CD14-positive monocyte (primary cell): ENCODE measurements at regions not wholly inside any gene's neighbourhood (a gene's known extent, or its start where the extent isn't known, plus 50 kb on each side); places are given as distances from the start of the nearest gene placed in this dataset.

Source experiments
- DNase-seq, 3 donors: peaks; one replicate each; pipeline ENCODE4 v3.0.0-alpha.2; 2011 to 2022
- H2AFZ ChIP-seq: 2 replicates; pipeline ENCODE4 v1.6.0; 2012; ENCODE audit warnings: mild to moderate bottlenecking, low read depth, low read length, inconsistent platforms; ENCODE audit not compliant: insufficient read depth, poor library complexity, severe bottlenecking
- H3K27ac ChIP-seq, 2 donors: 1 replicate in 1 of 2; 2 replicates in 1 of 2; pipeline ENCODE4 v1.5.1; 2012 to 2013; ENCODE audit warnings: low read length in 2 of 2, control low read depth in 1 of 2, inconsistent platforms in 1 of 2, low read depth in 1 of 2, mild to moderate bottlenecking in 1 of 2
- H3K27me3 ChIP-seq, 2 donors: one replicate each; pipeline versions ENCODE4 v1.6.0 to v1.6.1; 2011 to 2013; ENCODE audit warnings: low read length in 2 of 2; ENCODE audit not compliant: control insufficient read depth in 2 of 2, insufficient read depth in 2 of 2
- H3K36me3 ChIP-seq, 2 donors: replicated peaks in 1 of 2; 1 replicate in 1 of 2; 2 replicates in 1 of 2; pipeline versions ENCODE4 v1.5.1 to v1.6.1; 2012 to 2013; ENCODE audit warnings: low read length in 2 of 2, control low read depth in 1 of 2, inconsistent platforms in 1 of 2, mild to moderate bottlenecking in 1 of 2; ENCODE audit not compliant: insufficient read depth in 2 of 2, control insufficient read depth in 1 of 2
- H3K4me1 ChIP-seq, 2 donors: 1 replicate in 1 of 2; 2 replicates in 1 of 2; pipeline versions ENCODE4 v1.5.1 to v1.6.1; 2012 to 2013; ENCODE audit warnings: low read length in 2 of 2, control low read depth in 1 of 2, inconsistent platforms in 1 of 2, mild to moderate bottlenecking in 1 of 2, moderate library complexity in 1 of 2; ENCODE audit not compliant: insufficient read depth in 2 of 2, control insufficient read depth in 1 of 2
- H3K4me2 ChIP-seq: replicated peaks from 2 replicates; pipeline ENCODE3; 2012; ENCODE audit warnings: low read length, moderate library complexity, mild to moderate bottlenecking; ENCODE audit not compliant: poor library complexity, severe bottlenecking; ENCODE audit errors: extremely low read depth
- H3K4me3 ChIP-seq, 3 experiments: fragments of 200-600 bp in 1 of 3; sonication (generic) in 1 of 3; replicated peaks in 1 of 3; 1 replicate in 2 of 3; 2 replicates in 1 of 3; pipeline ENCODE4 v1.5.1; 2011 to 2013; ENCODE audit warnings: low read length in 3 of 3, mild to moderate bottlenecking in 3 of 3, control low read depth in 2 of 3, low read depth in 2 of 3, inconsistent platforms in 1 of 3, moderate library complexity in 1 of 3
- H3K79me2 ChIP-seq: 2 replicates; pipeline ENCODE4 v1.6.0; 2012; ENCODE audit warnings: mild to moderate bottlenecking, control low read depth, inconsistent platforms, low read length, moderate library complexity; ENCODE audit not compliant: insufficient read depth
- H3K9ac ChIP-seq: 2 replicates; pipeline ENCODE4 v1.6.0; 2017; ENCODE audit warnings: low read length, mild to moderate bottlenecking; ENCODE audit not compliant: insufficient read depth, poor library complexity, severe bottlenecking
- H3K9me3 ChIP-seq, 2 donors: replicated peaks in 1 of 2; 1 replicate in 1 of 2; 2 replicates in 1 of 2; pipeline versions ENCODE4 v1.5.1 to v1.6.1; 2012 to 2013; ENCODE audit warnings: low read length in 2 of 2, control low read depth in 1 of 2; ENCODE audit not compliant: control insufficient read depth in 1 of 2, insufficient read depth in 1 of 2
- H4K20me1 ChIP-seq: 2 replicates; pipeline ENCODE4 v1.6.0; 2012; ENCODE audit warnings: mild to moderate bottlenecking, low read length, control low read depth, moderate library complexity; ENCODE audit not compliant: insufficient read depth
- H3K27ac Mint-ChIP-seq, 7 donors: one replicate each; pipeline ENCODE4 v1.8.0; 2020; ENCODE audit warnings: mild to moderate bottlenecking in 7 of 7, mixed read lengths in 7 of 7, moderate library complexity in 6 of 7, inconsistent platforms in 2 of 7
- H3K27me3 Mint-ChIP-seq, 3 donors: one replicate each; pipeline ENCODE4 v1.8.0; 2021 to 2022; ENCODE audit warnings: low read depth in 3 of 3, mild to moderate bottlenecking in 3 of 3, mixed read lengths in 3 of 3, moderate library complexity in 3 of 3, inconsistent platforms in 1 of 3
- H3K36me3 Mint-ChIP-seq, 2 donors: one replicate each; pipeline ENCODE4 v1.8.0; 2020; ENCODE audit warnings: mixed read lengths in 2 of 2, inconsistent platforms in 1 of 2, mild to moderate bottlenecking in 1 of 2
- H3K4me1 Mint-ChIP-seq: one replicate; pipeline ENCODE4 v1.8.0; 2020; ENCODE audit warnings: mild to moderate bottlenecking, mixed read lengths
- H3K4me3 Mint-ChIP-seq, 2 donors: one replicate each; pipeline ENCODE4 v1.8.0; 2020; ENCODE audit warnings: mild to moderate bottlenecking in 2 of 2, mixed read lengths in 2 of 2, moderate library complexity in 1 of 2
- H3K9me3 Mint-ChIP-seq, 7 donors: one replicate each; pipeline ENCODE4 v1.8.0; 2020 to 2022; ENCODE audit warnings: mixed read lengths in 7 of 7, mild to moderate bottlenecking in 6 of 7, moderate library complexity in 6 of 7, inconsistent platforms in 2 of 7
- CTCF ChIP-seq: fragments of 200-600 bp; IDR thresholded peaks from one replicate; pipeline ENCODE4 v1.8.0; 2022; ENCODE audit warnings: antibody characterized with exemption, mild to moderate bottlenecking
- WGBS: methylation state at CpG from one replicate; pipeline ENCODE4 v1.1.5; 2013; ENCODE audit warnings: missing lambda C conversion rate; ENCODE audit not compliant: insufficient coverage; 5-methylcytosine and 5-hydroxymethylcytosine counted together
- intact Hi-C, 2 donors: fragments of 100-400 bp; cut with micrococcal nuclease; formaldehyde crosslinking; loops; one replicate each; pipeline versions ENCODE4 v1.15.0 to v1.15.1; 2023

- Histone ChIP-seq H3K79me2 (no peaks in the 10 kb centered on the region), H3K27me3 (no peaks in the 10 kb centered on the region), H3K27ac (no peak overlapping the region), H3K4me3 (no peak overlapping the region), H3K9me3 (no peaks in the 10 kb centered on the region), H3K4me1 (no peaks in the 10 kb centered on the region), H2AFZ (no peak overlapping the region), H4K20me1 (no peaks in the 10 kb centered on the region), H3K9ac (no peak overlapping the region), H3K4me2 (no peak overlapping the region), H3K36me3 (no peaks in the 10 kb centered on the region)
- Mint-ChIP-seq H3K27me3 (no peaks in the 10 kb centered on the region), H3K36me3 (no peaks in the 10 kb centered on the region), H3K4me3 (no peak overlapping the region), H3K27ac (no peak overlapping the region), H3K4me1 (no peaks in the 10 kb centered on the region), H3K9me3 (peaks cover 0 to 11% (median 6%) of the 10 kb centered on the region in 7 donors)
- no CpG with 5 or more reads among the region's 1 CpG for WGBS
- TF ChIP-seq CTCF = no peak
- DNase-seq = no peak
- intact Hi-C loops = no loop called here
Observed at GRCh38 chr4:167544391-167544790, 310.1 kb upstream of the SPOCK3 start.

GRCh38 chr4:167550021-167550420 lies 315.7 kb upstream of the SPOCK3 start:
- WGBS = 90% methylated on average over 2 of the region's 5 CpGs
- intact Hi-C loops = no loop called here
- no peaks in the 10 kb centered on the region for H3K27me3 Mint-ChIP-seq

More at GRCh38 chr4:167550021-167550420, 315.7 kb upstream of the SPOCK3 start:
- no peak for TF ChIP-seq CTCF
- H3K9ac ChIP-seq = no peak overlapping the region
- H3K36me3 ChIP-seq = no peaks in the 10 kb centered on the region
- Mint-ChIP-seq H3K4me3 (no peak overlapping the region), H3K27ac (no peak overlapping the region), H3K9me3 (peaks cover 0 to 7% (median 3%) of the 10 kb centered on the region in 7 donors), H3K4me1 (no peaks in the 10 kb centered on the region), H3K36me3 (no peaks in the 10 kb centered on the region)
- no peaks in the 10 kb centered on the region for H3K4me1 ChIP-seq
- no peak overlapping the region for H3K4me2 ChIP-seq
- no peaks in the 10 kb centered on the region for H3K79me2 ChIP-seq
- no peaks in the 10 kb centered on the region for H3K27me3 ChIP-seq
- H3K27ac ChIP-seq = no peak overlapping the region
- no peaks in the 10 kb centered on the region for H4K20me1 ChIP-seq
- DNase-seq = no peak
- no peaks in the 10 kb centered on the region for H3K9me3 ChIP-seq
- no peak overlapping the region for H2AFZ ChIP-seq
- H3K4me3 ChIP-seq = no peak overlapping the region
